GM18868 (cell line): ENCODE measurements at regions not wholly inside any gene's neighbourhood (a gene's known extent, or its start where the extent isn't known, plus 50 kb on each side); places are given as distances from the start of the nearest gene placed in this dataset.
"Not testable (repeated sequence)": the region's sequence is repeated elsewhere in the genome, so short reads cannot be mapped to it uniquely, and the experiment has no call there.

Experiments
- ATAC-seq: cut with Tn5 transposase; IDR thresholded peaks from one replicate; pipeline ENCODE4 v1.9.1; 2021; ENCODE audit warnings: mild to moderate bottlenecking, moderate library complexity; ENCODE audit not compliant: unreplicated experiment

- no peak for ATAC-seq
Observed at GRCh38 chrX:131595120-131595519, 51.2 kb downstream of the OR13H1 start.

- no peak for ATAC-seq
Observed at GRCh38 chrX:131607792-131608369, 64.0 kb downstream of the OR13H1 start.

DNA sequence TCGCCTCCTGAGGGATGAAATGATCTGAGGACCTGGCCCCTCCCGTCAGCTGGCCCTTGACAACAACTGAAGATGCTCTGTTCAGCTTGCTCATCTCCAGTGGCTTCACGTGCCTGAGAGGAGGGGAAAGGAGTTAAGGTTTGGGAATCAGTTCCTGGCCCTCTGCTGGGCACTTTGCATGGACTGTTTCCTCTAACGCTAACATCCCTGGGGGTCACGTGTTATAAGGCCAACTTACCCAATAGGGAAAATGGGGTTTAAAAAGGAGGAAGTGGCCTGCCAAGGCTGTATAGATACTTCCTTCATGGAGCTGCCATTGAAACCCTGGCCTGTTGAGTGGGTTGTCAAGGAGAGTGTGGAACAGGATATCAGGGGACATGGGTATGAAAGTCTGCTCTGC, 65.6 kb downstream of the OR13H1 start:
- no peak for ATAC-seq

DNA sequence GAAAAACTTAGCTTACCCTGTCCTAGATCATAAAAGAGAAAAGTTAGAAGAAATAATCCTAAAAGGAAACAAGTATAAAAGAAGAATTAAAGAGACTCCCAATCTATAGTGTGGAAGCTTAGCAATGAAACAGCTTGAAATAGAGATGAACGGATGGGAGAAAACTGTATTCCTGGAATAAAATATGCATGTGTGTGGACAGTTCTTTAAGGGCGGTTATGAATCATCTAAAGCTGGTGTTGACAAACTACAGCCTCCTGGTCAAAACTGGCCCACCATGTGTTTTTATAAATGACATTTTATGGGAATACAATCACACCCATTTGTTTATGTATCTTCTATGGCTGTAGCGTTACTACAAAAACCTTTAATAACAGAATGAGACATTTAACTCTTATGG, 69.4 kb downstream of the OR13H1 start:
- ATAC-seq, result no peak

GRCh38 chrX:131614241-131614640, 70.4 kb downstream of the OR13H1 start:
- ATAC-seq, result no peak

GRCh38 chrX:131617182-131617581, 73.3 kb downstream of the OR13H1 start:
- no peak for ATAC-seq

DNA sequence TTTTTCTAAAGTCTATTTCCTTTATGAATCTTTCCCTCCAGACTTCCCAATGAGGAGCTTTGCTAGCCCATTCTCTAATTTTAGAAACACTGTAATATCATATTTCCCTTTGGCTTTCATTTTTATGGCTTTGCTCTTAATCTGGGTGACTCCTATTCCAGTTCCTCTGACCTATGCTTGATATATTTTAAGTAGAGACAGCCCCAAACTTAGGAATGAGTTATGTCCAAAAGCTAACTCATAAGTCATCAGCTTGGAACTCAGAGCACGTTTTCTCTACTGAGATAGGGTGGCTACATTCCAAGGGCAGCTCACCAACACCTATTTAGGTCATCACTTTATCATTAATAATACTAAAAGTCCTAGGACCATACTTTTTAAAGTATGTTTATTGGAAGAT, 77.8 kb downstream of the OR13H1 start:
- no peak for ATAC-seq

GRCh38 chrX:131626681-131627296, 82.9 kb downstream of the OR13H1 start:
- ATAC-seq, result no peak

DNA sequence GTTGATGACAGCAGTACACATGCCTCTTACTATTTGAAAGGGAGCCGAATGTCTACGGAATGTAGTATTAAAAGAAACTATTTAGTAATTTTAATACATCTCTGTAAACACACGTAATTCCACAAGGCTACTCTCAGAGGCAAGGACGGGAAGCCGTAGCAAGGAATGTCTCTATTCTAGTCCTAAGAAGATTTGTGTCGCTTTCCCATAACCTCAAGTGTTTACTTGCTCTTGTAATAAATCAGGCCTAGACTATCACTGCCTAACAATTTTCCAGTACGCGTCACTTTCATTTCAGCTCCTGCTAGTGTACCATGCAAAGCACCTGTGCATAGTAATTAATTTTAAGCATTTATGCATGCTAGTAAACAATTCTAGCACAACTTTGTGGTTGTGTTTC, 86.7 kb downstream of the OR13H1 start:
- no peak for ATAC-seq

GRCh38 chrX:131633285-131633917, 89.5 kb downstream of the OR13H1 start:
- ATAC-seq, result peak; percentile 97

DNA sequence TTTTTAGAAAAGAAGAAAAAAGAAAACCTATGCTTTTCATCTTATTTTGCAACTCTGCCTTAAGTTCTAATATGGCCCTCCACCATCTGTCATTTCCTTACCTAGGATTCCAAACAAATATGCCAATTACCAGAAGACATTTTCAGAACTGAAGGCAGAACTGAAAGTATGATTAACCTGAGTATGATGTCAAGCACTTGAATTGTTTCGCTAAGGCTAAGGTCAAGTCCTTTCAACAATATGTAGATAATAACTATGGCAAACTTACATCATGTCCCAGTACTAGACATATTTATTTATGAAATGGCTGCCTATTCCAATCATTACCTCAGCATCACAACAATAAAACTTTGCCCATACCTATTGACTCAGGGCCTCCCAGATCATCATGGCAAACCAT, 91.0 kb downstream of the OR13H1 start:
- no peak for ATAC-seq

DNA sequence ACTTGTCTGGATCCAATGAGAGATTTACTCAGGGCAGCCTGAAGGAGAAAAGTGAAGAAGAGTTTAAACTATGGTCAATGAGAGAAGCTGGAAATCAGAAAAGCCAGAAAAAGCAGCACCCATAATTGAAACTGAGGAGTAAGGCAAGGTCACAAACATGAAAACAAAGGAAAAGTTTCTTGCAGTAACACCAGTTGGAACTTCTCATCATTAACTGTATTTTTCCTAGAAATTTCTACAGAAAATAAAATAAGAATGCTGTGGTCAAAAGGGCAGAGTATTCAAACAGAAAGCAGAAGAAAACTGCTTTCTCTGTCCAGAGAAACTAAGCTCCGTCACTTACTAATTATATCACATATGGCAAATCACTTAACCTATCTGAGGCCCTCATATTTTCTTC, 102.2 kb downstream of the OR13H1 start:
- ATAC-seq, result no peak

DNA sequence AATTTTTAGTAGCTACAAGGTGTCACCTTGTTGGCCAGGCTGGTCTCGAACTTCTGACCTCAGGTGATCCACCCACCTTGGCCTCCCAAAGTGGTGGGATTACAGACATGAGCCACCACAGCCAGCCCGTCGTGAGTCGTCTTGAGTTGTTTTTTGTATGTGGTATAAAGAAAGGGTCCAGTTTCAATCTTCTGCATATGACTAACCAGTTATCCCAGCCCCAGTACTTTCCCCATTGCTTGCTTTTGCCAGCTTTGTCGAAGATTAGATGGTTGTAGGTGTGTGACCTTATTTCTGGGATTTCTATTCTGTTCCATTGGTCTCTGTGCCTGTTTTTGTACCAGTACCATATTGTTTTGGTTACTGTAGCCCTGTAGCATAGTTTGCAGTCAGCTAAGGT, 105.9 kb downstream of the OR13H1 start:
- no peak for ATAC-seq

- ATAC-seq, result no peak
Observed at GRCh38 chrX:131650637-131651410, 107.0 kb downstream of the OR13H1 start.

- ATAC-seq, result not testable (repeated sequence)
Observed at GRCh38 chrX:131663726-131664125, 119.9 kb downstream of the OR13H1 start.

- no peak for ATAC-seq
Observed at GRCh38 chrX:131671735-131672134, 127.9 kb downstream of the OR13H1 start.

DNA sequence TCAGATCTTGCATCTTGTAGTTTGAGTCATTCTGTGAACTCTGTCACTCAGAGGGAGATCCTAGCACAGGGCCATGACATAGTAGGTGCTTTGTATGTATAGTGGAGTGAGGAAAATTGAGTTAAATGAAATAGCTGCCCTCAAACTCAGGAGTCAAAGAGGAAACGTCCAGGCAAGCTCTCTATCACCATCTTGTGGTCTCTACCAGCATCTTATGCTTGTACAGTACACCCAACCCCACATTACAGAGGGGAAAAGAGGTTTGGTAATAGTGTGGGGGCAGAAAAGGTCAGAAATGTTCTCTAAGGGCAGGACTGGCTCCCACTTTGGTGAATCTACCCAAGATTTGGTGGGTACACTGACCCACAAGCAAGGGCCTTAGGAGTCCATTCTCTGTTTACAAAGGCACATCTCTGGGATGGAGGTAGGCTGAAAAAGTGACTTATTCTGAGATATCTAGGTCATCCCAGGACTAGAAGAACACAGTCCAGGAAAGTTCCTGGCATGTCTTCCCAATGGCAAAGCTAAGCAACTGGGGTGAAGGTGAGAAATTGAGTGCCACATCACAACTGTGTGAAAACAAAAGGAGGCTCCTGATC, 131.8 kb downstream of the OR13H1 start:
- peak; percentile 82 for ATAC-seq

DNA sequence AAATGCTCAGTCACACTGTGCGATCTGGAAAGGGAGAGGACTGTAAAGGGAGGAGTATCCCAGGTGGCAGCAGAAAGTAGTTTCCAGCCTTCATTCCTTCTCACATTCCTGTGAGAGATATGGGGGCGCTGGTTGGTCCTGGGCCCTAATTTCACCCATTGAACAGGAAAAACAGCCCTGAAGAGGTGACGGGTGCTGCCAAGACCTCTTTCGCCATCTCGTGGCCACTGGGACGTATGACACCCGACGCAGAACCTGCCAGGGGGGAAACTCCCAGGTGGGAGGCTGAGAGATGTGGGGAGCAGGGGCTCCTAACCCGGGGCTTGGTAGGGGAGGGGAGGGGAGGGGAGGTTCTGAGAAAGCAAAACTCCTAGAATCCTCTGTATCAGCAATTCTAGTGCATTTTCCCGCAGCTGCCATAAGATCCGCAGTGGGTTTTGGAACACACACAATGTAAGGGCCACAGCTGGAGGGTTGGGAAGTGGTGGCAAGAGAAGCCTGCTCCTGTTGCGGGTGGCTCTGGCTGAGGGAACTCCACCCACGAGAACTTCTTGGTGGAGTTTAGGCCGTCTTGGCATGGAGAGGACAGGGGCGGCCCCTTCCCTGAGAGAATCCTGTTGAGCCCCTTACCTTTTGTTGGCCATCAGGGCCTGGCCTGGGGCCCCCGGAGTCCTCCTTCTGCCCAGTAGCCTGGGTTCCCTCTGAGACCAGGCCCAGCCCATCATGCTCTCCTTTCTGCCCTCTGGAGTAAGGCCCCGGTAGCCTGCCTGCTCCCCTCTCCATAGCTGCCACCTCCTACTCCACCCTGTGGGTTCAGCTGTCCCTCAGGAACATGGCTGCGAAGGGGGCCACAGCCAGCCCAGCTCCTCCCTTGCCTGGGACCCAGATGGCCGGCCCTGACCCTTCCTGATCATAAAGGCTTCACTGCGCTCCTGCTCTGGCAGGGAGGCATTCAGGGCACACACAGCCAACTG, 134.1 kb downstream of the OR13H1 start:
- ATAC-seq, result peak; percentile 87

GRCh38 chrX:131682735-131683134, 138.9 kb downstream of the OR13H1 start:
- not testable (repeated sequence) for ATAC-seq

- ATAC-seq, result no peak
Observed at GRCh38 chrX:131693359-131693758, 149.5 kb downstream of the OR13H1 start.
